ENCODE measurements at regions not wholly inside any gene's neighbourhood (a gene's known extent, or its start where the extent isn't known, plus 50 kb on each side); places are given as distances from the start of the nearest gene placed in this dataset.

- peaks cover 3% of the 10 kb centered on the region for H3K9me3 Mint-ChIP-seq (ENCODE audit: low read depth)
- no peak for DNase-seq (ENCODE audit: low spot score, unreplicated experiment)
- TF ChIP-seq CTCF (IDR thresholded peaks at IDR 0.05; ENCODE audit: unreplicated experiment), result peak; percentile 38
These were observed 796.3 kb downstream of the BRINP3 start for GRCh38 chr1:189681252-189681919.

GRCh38 chr1:189682591-189682990 lies 795.1 kb downstream of the BRINP3 start:
- Mint-ChIP-seq H3K36me3 (ENCODE audit: insufficient read depth) (no peaks in the 10 kb centered on the region), H3K9me3 (ENCODE audit: low read depth) (peaks cover 3% of the 10 kb centered on the region), H3K27me3 (no peaks in the 10 kb centered on the region), H3K27ac (no peak overlapping the region), H3K4me1 (ENCODE audit: low read depth) (peaks cover 22% of the 10 kb centered on the region), H3K4me3 (ENCODE audit: low read depth) (no peak overlapping the region)
- no peak for TF ChIP-seq CTCF (IDR thresholded peaks at IDR 0.05; ENCODE audit: unreplicated experiment)
- DNase-seq (ENCODE audit: low spot score, unreplicated experiment), result no peak

More at GRCh38 chr1:189681252-189681919, 796.3 kb downstream of the BRINP3 start:
- Mint-ChIP-seq H3K36me3 (ENCODE audit: insufficient read depth) (no peaks in the 10 kb centered on the region), H3K4me3 (ENCODE audit: low read depth) (peak overlapping the region; percentile 31), H3K27me3 (no peaks in the 10 kb centered on the region), H3K27ac (peak overlapping the region; percentile 63), H3K4me1 (ENCODE audit: low read depth) (peaks cover 24% of the 10 kb centered on the region)

- peaks cover 4% of the 10 kb centered on the region for H3K9me3 Mint-ChIP-seq (ENCODE audit: low read depth)
- H3K4me1 Mint-ChIP-seq (ENCODE audit: low read depth), result peaks cover 14% of the 10 kb centered on the region
- TF ChIP-seq CTCF (IDR thresholded peaks at IDR 0.05; ENCODE audit: unreplicated experiment), result no peak
- DNase-seq (ENCODE audit: low spot score, unreplicated experiment), result no peak
- no peaks in the 10 kb centered on the region for H3K27me3 Mint-ChIP-seq
- H3K36me3 Mint-ChIP-seq (ENCODE audit: insufficient read depth), result no peaks in the 10 kb centered on the region
- H3K27ac Mint-ChIP-seq, result no peak overlapping the region
- no peak overlapping the region for H3K4me3 Mint-ChIP-seq (ENCODE audit: low read depth)
These were observed 791.4 kb downstream of the BRINP3 start for GRCh38 chr1:189686288-189686687.

DNA sequence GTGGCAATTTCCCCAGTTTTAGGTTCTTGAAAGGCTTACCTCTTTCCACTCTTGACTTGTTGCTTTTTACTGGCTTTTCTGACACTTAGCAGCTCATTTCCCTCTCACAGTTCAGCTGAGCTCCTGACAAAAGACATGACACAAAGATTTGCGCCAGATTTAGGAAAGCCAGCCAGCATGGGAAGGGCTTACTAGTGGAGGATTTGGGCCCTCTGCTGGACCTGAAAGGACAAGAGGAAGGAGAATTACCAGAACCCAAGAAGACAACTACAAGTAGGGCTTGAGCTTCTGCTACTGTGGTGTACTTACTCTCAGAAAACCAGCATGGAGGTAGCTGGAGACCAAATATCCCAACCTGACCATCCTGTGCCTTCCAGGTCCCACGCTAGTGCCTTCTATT lies 784.5 kb downstream of the BRINP3 start:
- TF ChIP-seq CTCF (IDR thresholded peaks at IDR 0.05; ENCODE audit: unreplicated experiment), result no peak
- DNase-seq (ENCODE audit: low spot score, unreplicated experiment), result no peak
- H3K4me1 Mint-ChIP-seq (ENCODE audit: low read depth), result no peaks in the 10 kb centered on the region
- peaks cover under 1% of the 10 kb centered on the region for H3K9me3 Mint-ChIP-seq (ENCODE audit: low read depth)
- H3K4me3 Mint-ChIP-seq (ENCODE audit: low read depth), result no peak overlapping the region
- no peaks in the 10 kb centered on the region for H3K36me3 Mint-ChIP-seq (ENCODE audit: insufficient read depth)
- no peaks in the 10 kb centered on the region for H3K27me3 Mint-ChIP-seq
- no peak overlapping the region for H3K27ac Mint-ChIP-seq

- Mint-ChIP-seq H3K27ac (no peak overlapping the region), H3K9me3 (ENCODE audit: low read depth) (no peaks in the 10 kb centered on the region), H3K4me3 (ENCODE audit: low read depth) (no peak overlapping the region), H3K36me3 (ENCODE audit: insufficient read depth) (no peaks in the 10 kb centered on the region), H3K27me3 (no peaks in the 10 kb centered on the region), H3K4me1 (ENCODE audit: low read depth) (no peaks in the 10 kb centered on the region)
- TF ChIP-seq CTCF (IDR thresholded peaks at IDR 0.05; ENCODE audit: unreplicated experiment), result no peak
- DNase-seq (ENCODE audit: low spot score, unreplicated experiment), result no peak
These were observed 781.4 kb downstream of the BRINP3 start for GRCh38 chr1:189696297-189696696.

Data from progenitor cell of endocrine pancreas (in vitro differentiated cells).